ENCODE measurements at regions not wholly inside any gene's neighbourhood (a gene's known extent, or its start where the extent isn't known, plus 50 kb on each side); places are given as distances from the start of the nearest gene placed in this dataset.
A peak's percentile ranks its signal among the peaks of the same experiment; 100 is the strongest.
"Not testable (repeated sequence)": the region's sequence is repeated elsewhere in the genome, so short reads cannot be mapped to it uniquely, and the experiment has no call there.

DNA sequence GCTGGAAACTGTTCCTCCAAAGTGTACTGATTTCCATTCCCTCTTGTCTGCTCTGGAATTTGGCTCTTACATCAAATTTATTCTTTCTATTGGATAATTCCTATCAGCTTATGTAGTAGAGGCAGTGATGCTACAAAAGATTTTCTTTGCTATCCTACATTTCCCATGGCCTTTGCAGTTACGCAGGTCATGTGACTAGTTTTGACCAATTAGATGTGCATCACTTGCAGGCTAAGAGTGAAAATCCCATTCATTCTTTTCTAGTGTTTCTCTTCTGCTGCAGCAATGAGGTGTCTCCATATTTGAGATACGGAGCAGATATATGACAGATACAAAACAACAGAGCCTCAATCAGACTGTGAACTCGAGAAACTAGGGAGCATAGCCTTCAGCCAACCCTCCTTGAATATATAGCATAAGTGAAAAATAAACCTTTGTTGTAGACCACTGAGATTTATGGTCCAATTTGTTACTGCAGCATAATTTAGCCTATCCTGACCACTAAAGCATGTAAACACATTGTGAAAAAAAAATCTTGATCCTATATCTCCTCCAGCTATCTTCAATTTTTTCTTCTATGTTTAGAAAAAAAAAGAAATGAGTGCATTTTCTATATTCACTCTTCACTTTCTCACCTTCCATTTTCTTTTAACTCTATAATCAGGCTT, 102.0 kb downstream of the HNMT start:
- no peaks in the 10 kb centered on the region for H3K9me2 ChIP-seq (ENCODE audit: low read depth, low read length)
- H3K4me3 ChIP-seq (ENCODE audit: low read depth, low read length, poor library complexity, severe bottlenecking), result no peak overlapping the region
- H3K4me2 ChIP-seq (ENCODE audit: low read length), result no peak overlapping the region
- TF ChIP-seq, protein P1, sequence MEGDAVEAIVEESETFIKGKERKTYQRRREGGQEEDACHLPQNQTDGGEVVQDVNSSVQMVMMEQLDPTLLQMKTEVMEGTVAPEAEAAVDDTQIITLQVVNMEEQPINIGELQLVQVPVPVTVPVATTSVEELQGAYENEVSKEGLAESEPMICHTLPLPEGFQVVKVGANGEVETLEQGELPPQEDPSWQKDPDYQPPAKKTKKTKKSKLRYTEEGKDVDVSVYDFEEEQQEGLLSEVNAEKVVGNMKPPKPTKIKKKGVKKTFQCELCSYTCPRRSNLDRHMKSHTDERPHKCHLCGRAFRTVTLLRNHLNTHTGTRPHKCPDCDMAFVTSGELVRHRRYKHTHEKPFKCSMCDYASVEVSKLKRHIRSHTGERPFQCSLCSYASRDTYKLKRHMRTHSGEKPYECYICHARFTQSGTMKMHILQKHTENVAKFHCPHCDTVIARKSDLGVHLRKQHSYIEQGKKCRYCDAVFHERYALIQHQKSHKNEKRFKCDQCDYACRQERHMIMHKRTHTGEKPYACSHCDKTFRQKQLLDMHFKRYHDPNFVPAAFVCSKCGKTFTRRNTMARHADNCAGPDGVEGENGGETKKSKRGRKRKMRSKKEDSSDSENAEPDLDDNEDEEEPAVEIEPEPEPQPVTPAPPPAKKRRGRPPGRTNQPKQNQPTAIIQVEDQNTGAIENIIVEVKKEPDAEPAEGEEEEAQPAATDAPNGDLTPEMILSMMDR (IDR thresholded peaks at IDR 0.05; ENCODE audit: low read length), result no peak
- H2AFZ ChIP-seq (ENCODE audit: low read length), result no peak overlapping the region
- no peaks in the 10 kb centered on the region for H4K20me1 ChIP-seq (ENCODE audit: insufficient read depth, low read length)
- H3K27ac ChIP-seq (ENCODE audit: low read depth, low read length, poor library complexity, severe bottlenecking), result no peak overlapping the region
- no peaks in the 10 kb centered on the region for H3K27me3 ChIP-seq (ENCODE audit: insufficient read depth, low read length)
- H3K36me3 ChIP-seq (ENCODE audit: insufficient read depth, low read length), result no peaks in the 10 kb centered on the region
- no peaks in the 10 kb centered on the region for H3K9me3 ChIP-seq (ENCODE audit: low read length)
- H3K79me2 ChIP-seq (ENCODE audit: insufficient read depth, low read length), result no peaks in the 10 kb centered on the region
- no peaks in the 10 kb centered on the region for H3F3A ChIP-seq (ENCODE audit: insufficient read depth, low read length)
- no peaks in the 10 kb centered on the region for H3K4me1 ChIP-seq (ENCODE audit: insufficient read depth, low read length, severe bottlenecking)
- no peak overlapping the region for H3K9ac ChIP-seq (ENCODE audit: low read length)

DNA sequence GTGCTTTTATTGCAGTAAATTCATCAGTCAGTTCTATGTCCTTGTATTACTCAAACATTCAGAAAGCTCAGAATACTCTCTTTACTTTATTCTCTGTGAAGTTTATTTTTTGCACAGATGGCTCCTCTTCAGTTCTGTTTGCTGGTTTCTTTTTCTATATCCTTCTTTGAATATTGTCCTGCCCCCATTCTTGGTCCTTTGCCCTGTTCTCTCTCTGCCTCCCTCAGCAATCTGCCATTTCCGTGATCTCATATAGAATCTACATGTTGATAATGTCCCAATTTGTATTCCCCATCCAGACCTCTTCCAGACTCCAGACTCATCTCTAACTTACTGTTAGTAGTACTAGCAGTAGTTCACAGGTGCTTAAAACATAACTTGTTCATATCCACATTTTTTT, 102.6 kb downstream of the HNMT start:
- no peak overlapping the region for H3K27ac ChIP-seq (ENCODE audit: low read depth, low read length, poor library complexity, severe bottlenecking)
- H3K4me2 ChIP-seq (ENCODE audit: low read length), result no peak overlapping the region
- no peak overlapping the region for H3K4me3 ChIP-seq (ENCODE audit: low read depth, low read length, poor library complexity, severe bottlenecking)
- no peaks in the 10 kb centered on the region for H3K36me3 ChIP-seq (ENCODE audit: insufficient read depth, low read length)
- no peaks in the 10 kb centered on the region for H3K9me3 ChIP-seq (ENCODE audit: low read length)
- H2AFZ ChIP-seq (ENCODE audit: low read length), result no peak overlapping the region
- H3F3A ChIP-seq (ENCODE audit: insufficient read depth, low read length), result no peaks in the 10 kb centered on the region
- H3K27me3 ChIP-seq (ENCODE audit: insufficient read depth, low read length), result no peaks in the 10 kb centered on the region
- no peaks in the 10 kb centered on the region for H3K9me2 ChIP-seq (ENCODE audit: low read depth, low read length)
- H4K20me1 ChIP-seq (ENCODE audit: insufficient read depth, low read length), result no peaks in the 10 kb centered on the region
- H3K9ac ChIP-seq (ENCODE audit: low read length), result no peak overlapping the region
- H3K79me2 ChIP-seq (ENCODE audit: insufficient read depth, low read length), result no peaks in the 10 kb centered on the region
- TF ChIP-seq, protein P1 (IDR thresholded peaks at IDR 0.05; ENCODE audit: low read length), result no peak
- TF ChIP-seq EZH2 (IDR thresholded peaks at IDR 0.05; ENCODE audit: borderline replicate concordance, low read length), result no peak
- H3K4me1 ChIP-seq (ENCODE audit: insufficient read depth, low read length, severe bottlenecking), result no peaks in the 10 kb centered on the region

DNA sequence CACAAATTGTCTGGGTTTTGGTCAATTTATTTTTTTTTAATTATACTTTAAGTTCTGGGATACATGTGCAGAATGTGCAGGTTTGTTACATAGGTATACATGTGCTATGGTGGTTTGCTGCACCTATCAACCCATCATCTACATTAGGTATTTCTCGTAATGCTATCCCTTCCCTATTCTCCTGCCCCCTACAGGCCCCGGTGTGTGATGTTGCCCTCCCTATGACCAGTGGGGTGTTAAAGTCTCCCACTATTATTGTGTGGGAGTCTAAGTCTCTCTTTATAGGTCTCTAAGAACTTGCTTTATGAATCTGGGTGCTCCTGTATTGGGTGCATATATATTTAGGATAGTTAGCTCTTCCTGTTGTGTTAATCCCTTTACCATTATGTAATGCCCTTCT, 104.4 kb downstream of the HNMT start:
- not testable (repeated sequence) for H3K27ac ChIP-seq (ENCODE audit: low read depth, low read length, poor library complexity, severe bottlenecking); H3K79me2 ChIP-seq (ENCODE audit: insufficient read depth, low read length); H3K9me2 ChIP-seq (ENCODE audit: low read depth, low read length); H3K9me3 ChIP-seq (ENCODE audit: low read length); H3K4me1 ChIP-seq (ENCODE audit: insufficient read depth, low read length, severe bottlenecking); H3K4me3 ChIP-seq (ENCODE audit: low read depth, low read length, poor library complexity, severe bottlenecking); H3K9ac ChIP-seq (ENCODE audit: low read length); H2AFZ ChIP-seq (ENCODE audit: low read length); H3K27me3 ChIP-seq (ENCODE audit: insufficient read depth, low read length); H3F3A ChIP-seq (ENCODE audit: insufficient read depth, low read length); H3K4me2 ChIP-seq (ENCODE audit: low read length); H3K36me3 ChIP-seq (ENCODE audit: insufficient read depth, low read length); H4K20me1 ChIP-seq (ENCODE audit: insufficient read depth, low read length)
- TF ChIP-seq, protein P1 (IDR thresholded peaks at IDR 0.05; ENCODE audit: low read length), result peak; percentile 5; the same call in 1 of the 2 replicates

DNA sequence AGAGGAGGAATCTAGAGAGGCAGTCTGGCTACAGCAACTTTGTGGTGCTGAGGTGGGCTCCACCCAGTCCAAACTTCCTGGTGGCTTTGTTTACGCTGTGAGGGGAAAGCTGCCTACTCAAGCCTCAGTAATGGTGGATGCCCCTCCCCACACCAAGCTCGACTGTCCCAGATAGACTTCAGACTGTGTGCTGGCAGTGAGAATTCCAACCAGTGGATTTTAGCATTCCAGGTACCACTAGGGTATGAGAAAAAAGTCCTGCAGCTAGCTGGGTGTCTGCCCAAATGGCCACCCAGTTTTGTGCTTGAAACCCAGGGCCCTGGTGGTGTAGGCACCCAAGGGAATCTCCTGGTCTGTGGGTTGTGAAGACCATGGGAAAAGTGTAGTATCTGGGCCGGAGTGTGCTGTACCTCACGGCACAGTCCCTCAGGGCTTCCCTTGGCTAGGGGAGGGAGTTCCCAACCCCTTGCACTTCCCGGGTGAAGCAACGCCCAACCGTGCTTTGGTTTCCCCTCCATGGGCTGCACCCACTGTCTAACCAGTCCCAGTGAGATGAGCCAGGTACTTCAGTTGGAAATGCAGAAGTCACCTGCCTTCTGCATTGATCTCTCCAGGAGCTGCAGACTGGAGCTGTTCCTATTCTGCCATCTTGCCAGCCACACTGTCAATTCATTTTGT, 106.9 kb downstream of the HNMT start:
- H3K27ac ChIP-seq (ENCODE audit: low read depth, low read length, poor library complexity, severe bottlenecking); H3K36me3 ChIP-seq (ENCODE audit: insufficient read depth, low read length); H3F3A ChIP-seq (ENCODE audit: insufficient read depth, low read length); H3K79me2 ChIP-seq (ENCODE audit: insufficient read depth, low read length); H2AFZ ChIP-seq (ENCODE audit: low read length); H3K9me3 ChIP-seq (ENCODE audit: low read length); H3K9ac ChIP-seq (ENCODE audit: low read length); H3K9me2 ChIP-seq (ENCODE audit: low read depth, low read length); H3K4me1 ChIP-seq (ENCODE audit: insufficient read depth, low read length, severe bottlenecking); H3K27me3 ChIP-seq (ENCODE audit: insufficient read depth, low read length); H3K4me2 ChIP-seq (ENCODE audit: low read length); H3K4me3 ChIP-seq (ENCODE audit: low read depth, low read length, poor library complexity, severe bottlenecking); H4K20me1 ChIP-seq (ENCODE audit: insufficient read depth, low read length): not testable (repeated sequence)
